ENCODE measurements at regions not wholly inside any gene's neighbourhood (a gene's known extent, or its start where the extent isn't known, plus 50 kb on each side); places are given as distances from the start of the nearest gene placed in this dataset.

DNA sequence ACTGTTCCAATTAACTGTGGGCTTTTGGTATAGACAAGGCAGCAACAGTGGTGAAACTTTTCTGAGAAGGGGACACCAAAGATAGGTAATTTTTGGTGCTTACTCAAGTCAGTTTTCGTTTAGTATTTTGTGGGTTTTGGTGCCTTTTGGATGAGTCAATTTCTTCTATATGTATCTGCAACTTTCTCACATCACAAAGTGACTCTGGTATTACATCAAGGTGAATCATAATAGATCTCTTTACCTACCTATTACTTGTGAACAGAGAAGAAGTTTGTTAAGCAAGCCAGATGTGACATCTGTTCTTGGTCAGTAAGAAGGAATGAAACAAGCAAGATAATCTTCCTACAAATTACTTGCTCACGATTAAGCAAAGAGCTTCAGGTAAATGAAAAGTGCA lies 732.4 kb upstream of the DPPA4 start:
- TF ChIP-seq, protein P1, sequence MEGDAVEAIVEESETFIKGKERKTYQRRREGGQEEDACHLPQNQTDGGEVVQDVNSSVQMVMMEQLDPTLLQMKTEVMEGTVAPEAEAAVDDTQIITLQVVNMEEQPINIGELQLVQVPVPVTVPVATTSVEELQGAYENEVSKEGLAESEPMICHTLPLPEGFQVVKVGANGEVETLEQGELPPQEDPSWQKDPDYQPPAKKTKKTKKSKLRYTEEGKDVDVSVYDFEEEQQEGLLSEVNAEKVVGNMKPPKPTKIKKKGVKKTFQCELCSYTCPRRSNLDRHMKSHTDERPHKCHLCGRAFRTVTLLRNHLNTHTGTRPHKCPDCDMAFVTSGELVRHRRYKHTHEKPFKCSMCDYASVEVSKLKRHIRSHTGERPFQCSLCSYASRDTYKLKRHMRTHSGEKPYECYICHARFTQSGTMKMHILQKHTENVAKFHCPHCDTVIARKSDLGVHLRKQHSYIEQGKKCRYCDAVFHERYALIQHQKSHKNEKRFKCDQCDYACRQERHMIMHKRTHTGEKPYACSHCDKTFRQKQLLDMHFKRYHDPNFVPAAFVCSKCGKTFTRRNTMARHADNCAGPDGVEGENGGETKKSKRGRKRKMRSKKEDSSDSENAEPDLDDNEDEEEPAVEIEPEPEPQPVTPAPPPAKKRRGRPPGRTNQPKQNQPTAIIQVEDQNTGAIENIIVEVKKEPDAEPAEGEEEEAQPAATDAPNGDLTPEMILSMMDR (IDR thresholded peaks at IDR 0.05; ENCODE audit: control insufficient read depth, insufficient read depth, low read depth, low read length, missing control alignments), result no peak
- DNase-seq (ENCODE audit: low read depth), result no peak
- no peak overlapping the region for H3K4me3 ChIP-seq (ENCODE audit: control insufficient read depth, low read depth, low read length)

- H3K4me3 ChIP-seq (ENCODE audit: control insufficient read depth, low read depth, low read length), result no peak overlapping the region
- TF ChIP-seq, protein P1 (IDR thresholded peaks at IDR 0.05; ENCODE audit: control insufficient read depth, insufficient read depth, low read depth, low read length, missing control alignments), result no peak
- no peak for DNase-seq (ENCODE audit: low read depth)
These were observed 733.0 kb upstream of the DPPA4 start for GRCh38 chr3:110070161-110070916.

- no peak for DNase-seq (ENCODE audit: low read depth)
- H3K4me3 ChIP-seq (ENCODE audit: control insufficient read depth, low read depth, low read length), result no peak overlapping the region
- TF ChIP-seq, protein P1 (IDR thresholded peaks at IDR 0.05; ENCODE audit: control insufficient read depth, insufficient read depth, low read depth, low read length, missing control alignments), result no peak
These were observed 736.7 kb upstream of the DPPA4 start for GRCh38 chr3:110074095-110074494.

DNA sequence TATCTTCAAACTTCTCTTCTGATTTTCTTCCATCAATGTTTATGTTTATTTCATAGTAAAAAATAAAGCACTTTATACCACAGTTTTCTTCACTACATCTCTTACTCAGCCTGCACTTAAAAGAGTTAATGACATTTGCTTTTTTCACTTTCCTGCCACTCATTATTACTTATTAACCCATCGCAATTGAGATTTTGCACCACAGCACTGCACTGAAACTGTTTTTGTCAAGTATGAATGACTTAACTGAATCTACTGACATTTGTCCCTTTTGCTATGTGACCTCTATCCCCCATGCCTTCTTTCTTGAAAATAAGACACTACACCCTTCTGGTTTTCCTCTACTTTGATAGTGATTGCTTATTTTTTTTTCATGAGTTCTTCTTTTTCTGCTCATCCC lies 739.7 kb upstream of the DPPA4 start:
- H3K4me3 ChIP-seq (ENCODE audit: control insufficient read depth, low read depth, low read length), result no peak overlapping the region
- TF ChIP-seq, protein P1 (IDR thresholded peaks at IDR 0.05; ENCODE audit: control insufficient read depth, insufficient read depth, low read depth, low read length, missing control alignments), result no peak
- DNase-seq (ENCODE audit: low read depth), result no peak

GRCh38 chr3:110093411-110093810 lies 756.1 kb upstream of the DPPA4 start:
- H3K4me3 ChIP-seq (ENCODE audit: control insufficient read depth, low read depth, low read length), result no peak overlapping the region
- TF ChIP-seq, protein P1 (IDR thresholded peaks at IDR 0.05; ENCODE audit: control insufficient read depth, insufficient read depth, low read depth, low read length, missing control alignments), result no peak
- DNase-seq (ENCODE audit: low read depth), result no peak

GRCh38 chr3:110093812-110094401 lies 756.6 kb upstream of the DPPA4 start:
- TF ChIP-seq, protein P1 (IDR thresholded peaks at IDR 0.05; ENCODE audit: control insufficient read depth, insufficient read depth, low read depth, low read length, missing control alignments), result no peak
- no peak for DNase-seq (ENCODE audit: low read depth)
- H3K4me3 ChIP-seq (ENCODE audit: control insufficient read depth, low read depth, low read length), result no peak overlapping the region
